ENCODE measurements at regions not wholly inside any gene's neighbourhood (a gene's known extent, or its start where the extent isn't known, plus 50 kb on each side); places are given as distances from the start of the nearest gene placed in this dataset.

DNA sequence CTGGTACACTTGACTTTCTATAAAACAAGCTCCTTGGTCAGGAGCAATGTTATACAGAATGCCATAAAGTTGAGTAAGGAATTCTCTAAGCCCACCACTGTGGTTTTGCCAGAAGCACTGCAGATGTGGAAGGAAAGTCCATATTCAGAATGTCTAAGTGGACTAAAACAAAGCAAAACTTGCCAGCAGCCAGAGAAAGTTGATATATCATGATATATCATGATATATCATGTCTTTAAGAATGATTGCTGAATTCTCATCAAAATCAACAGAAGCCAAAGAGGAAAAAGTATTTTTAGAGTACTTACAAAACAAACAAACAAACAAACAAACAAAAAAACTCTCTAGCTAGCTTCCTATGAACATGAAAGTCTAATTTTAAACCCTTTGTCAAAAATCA is 424.8 kb upstream of the OR4E1 start:
- no peak for DNase-seq (ENCODE audit: low spot score)

DNA sequence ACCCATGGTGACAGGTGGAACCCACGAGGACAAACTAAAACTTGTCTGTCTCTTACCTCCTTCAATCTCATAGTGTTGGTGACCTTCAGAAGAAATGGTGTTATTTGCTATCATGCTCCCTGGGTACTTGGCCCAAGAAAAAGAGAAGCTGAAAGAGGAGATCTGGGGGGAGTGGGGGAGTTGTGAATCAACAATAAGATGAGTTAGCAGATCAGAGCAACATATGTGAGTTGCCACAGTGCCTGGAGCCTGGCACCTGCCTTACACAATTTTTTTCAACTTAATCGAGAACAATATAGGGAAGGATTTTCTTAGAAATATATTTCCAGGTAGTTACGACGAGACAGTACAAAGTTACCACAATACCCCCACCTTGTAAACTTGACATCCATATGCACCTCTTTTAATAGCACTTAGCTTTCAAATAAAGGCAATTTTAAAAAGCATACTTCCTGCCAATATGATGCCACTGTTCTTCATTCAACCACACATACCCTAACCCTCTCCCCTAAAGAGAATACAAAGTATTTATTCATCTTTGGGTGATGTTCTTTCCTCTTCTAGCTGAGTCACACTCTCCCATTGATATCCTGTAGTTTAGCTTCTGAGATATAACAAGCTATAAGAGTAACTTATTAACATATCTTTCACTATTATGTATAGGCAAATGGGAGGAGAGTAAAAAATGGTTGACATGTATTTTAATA is 424.1 kb upstream of the OR4E1 start:
- DNase-seq (ENCODE audit: low spot score): no peak

DNA sequence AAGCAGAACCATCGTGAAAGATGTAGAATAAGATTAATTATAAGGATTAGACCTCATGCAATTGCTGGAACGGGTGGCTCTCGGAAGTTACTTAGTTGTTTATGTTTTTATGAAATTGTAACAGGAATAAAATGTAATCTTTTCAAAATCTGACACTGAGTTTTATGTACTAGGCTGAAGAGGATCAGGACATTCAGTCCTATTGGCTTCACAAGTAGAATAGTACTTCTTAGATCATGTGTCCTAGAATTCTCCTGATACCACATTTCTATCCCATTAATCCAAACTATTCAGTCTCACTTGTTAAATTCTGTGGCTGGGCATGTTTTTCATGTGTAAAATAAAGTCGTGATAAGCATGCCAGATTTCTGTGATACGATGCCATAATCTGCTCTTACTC is 423.5 kb upstream of the OR4E1 start:
- no peak for DNase-seq (ENCODE audit: low spot score)

DNA sequence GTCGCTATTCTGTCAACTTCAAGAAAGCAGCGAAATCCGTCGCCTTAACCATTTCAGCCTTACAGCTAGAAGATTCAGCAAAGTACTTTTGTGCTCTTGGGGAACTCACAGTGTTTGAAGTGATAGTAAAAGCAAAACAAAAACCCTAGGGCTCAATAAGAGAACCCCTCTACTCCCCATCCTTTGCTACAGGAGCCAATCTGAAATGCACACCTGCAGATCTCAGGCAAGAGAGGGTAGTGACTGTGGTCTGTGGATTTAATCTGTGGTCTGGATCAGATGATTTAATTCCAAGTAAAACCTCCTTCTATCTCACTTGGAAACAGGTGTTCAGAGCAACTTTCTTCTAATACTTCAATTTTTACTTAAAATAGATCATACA is 422.9 kb upstream of the OR4E1 start:
- DNase-seq (ENCODE audit: low spot score): no peak

DNA sequence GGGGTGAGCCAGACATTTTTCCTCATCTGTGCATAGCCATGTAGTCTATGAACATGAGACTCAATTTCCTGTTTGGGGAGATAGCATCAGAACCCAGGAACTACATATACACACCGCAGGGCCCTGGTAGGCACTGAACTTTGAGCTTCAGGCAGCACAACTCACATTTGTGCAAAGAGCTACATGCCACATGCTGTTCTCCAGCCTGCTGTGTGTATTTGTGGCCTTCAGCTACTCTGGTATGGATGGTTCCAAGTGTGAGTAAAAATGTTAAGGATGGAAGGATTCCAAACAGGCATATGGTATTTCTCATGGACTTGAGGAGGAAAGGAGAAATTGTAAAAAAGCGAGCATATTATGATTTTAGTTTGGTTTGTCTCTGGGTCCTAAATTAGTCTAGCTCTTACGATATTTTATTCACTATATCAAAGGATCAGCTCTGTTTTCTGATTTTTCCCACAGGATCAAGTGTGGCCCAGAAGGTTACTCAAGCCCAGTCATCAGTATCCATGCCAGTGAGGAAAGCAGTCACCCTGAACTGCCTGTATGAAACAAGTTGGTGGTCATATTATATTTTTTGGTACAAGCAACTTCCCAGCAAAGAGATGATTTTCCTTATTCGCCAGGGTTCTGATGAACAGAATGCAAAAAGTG is 422.4 kb upstream of the OR4E1 start:
- DNase-seq (ENCODE audit: low spot score): no peak

DNA sequence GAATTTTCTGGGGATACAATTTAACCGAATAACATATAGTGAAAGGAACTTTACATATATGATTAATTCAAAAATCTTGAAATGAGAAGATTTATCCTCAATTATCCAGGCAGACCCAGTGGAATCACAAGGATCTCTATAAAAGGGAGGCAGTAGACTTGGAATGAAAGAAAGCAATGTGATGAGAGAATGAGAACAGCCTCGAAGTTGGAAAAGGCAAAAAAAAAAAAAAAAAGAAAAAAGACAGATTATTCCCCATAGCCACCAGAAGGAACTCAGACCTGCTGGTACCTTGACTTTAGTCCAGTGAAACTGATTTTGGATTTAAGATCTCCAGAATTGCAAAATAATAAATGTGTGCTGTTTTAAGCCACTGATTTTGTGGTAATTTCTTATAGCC is 416.3 kb upstream of the OR4E1 start:
- DNase-seq (ENCODE audit: low spot score): no peak

DNA sequence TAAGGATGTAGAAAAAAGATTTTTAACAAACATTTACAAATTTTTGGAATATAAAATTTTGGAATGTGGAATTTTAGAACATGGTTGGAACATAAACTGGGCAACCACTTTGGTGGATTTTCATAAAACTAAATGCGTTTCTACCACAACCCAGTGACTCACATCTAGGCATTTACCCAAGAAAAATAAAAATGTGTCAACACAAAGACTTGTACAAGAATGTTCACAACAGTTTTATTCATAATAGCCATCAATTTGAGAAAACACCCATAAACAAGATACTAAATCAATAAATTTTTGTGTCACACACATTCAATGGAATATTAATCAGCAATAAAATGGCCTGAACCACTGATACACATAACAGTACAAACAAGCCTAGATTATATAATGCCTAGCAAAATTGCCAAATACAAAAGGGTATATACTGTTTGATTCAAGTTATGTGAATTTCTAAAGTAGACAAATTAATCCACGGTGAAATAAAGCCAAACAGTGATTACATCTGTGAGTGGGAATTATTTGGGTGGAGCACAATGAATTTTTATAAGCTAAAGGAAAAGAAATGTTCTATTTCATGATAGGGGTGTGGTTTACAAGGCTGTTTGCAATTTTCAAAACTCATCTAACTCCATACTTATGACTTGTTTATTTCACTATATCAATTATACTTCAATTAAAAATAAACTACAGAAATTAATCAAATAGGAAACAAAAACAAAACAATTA is 415.2 kb upstream of the OR4E1 start:
- no peak for DNase-seq (ENCODE audit: low spot score)

DNA sequence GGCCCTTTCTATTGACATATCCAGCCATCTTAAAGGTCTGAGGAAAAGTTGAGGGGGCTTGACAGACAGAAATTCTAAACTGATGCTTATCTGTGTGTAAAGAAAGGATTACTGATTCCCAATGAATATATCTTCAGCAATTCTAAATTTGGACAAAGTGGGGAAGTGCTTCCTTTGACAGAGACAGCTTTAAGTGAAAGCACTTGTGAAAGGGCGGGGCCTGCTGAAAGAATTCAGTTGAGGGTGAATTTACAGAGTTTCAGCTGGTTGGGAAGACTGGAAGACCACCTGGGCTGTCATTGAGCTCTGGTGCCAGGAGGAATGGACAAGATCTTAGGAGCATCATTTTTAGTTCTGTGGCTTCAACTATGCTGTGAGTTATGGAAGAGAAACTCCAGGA is 412.5 kb upstream of the OR4E1 start:
- DNase-seq (ENCODE audit: low spot score): no peak

DNA sequence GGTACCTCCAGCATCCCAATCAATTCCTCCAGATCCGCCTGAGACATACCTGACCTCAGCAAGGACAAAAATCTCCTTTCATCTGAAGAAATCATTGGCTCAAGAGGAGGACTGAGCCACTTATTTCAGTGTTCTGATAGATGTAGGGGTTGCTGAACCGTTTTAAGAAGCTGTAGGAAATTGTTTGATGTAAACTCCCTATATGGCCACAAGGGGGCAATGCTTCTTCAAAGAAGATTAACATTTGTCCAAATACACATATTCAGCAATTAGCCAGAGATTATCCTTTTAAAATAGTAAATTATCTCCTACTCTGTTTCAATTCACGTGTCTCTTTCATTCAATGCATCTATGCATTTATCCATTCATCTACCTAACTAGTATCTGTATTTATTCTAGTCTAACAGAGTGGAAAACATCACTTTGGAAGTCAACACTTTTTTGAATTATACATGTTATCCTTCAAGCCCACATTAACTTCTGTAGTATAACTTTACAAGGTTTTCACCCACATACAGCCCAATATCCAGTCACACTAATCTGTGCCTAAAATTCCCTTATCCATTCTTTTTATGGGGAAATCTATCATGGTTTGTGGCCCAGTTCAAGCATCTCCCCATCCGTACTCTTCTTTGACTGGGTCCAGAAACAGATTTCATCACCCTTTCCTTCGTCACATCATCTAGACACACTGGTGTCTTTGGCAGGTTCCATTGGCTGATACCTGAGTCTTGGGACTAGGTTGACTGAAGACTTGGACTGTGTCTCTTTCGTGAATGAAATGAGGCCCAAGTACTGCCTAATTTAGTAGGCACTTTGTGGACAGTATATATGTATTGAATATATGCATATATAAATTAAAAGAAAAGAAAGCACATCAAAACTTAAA is 411.0 kb upstream of the OR4E1 start:
- DNase-seq (ENCODE audit: low spot score): peak; percentile 63

DNA sequence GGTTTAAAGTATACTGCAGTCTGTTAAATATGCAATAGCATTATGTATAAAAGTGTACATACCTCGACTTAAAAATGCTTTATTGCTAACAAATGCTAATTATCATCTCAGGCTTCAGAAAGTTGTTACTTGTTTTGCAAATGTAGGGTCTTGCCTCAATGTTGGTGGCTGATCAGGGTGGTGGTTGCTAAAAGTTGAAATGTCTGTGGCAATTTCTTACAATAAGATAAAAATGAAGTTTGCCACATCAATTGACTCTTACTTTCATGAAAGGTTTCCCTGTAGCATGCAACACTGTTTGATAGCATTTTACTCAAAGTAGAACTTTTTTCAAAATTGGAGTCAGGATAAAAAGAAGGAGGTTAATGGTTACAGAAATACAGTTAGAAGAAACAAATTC is 407.7 kb upstream of the OR4E1 start:
- DNase-seq (ENCODE audit: low spot score): no peak

DNA sequence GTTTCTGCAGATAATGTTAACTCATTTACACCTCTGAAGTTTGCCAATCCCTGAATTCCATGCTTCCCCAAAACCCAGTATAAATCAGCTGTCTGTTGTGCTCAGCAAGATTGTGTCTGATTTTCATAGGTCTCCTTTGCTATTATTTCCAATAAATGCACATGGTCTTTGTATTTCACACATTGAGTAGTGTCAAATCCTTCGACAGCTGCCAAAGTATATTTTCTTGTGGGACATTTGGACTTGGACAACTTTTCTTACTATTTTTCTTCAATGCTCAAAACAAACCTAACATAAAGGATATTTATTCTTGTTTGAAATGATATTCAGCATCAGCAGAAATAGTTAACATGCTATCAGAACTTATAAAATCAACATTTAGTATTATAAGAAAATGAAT is 406.1 kb upstream of the OR4E1 start:
- DNase-seq (ENCODE audit: low spot score): no peak

DNA sequence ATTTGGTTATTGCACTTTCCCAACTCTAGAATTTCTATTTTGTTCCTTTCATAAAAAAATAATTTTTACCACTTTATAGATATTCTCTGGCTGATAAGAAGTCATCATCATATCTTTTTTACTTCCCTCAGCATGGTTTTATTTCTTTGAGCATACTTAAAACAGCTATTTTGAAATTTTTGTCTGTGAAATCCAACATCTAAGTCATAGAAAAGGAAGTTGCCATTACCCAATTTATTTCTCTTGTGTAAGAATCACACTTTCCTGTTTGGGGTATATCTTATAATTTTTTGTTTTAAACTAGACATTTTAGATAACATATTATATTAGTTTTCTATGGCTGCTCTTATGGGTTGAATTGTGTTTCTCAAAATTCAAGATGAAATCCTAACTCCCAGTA is 400.2 kb upstream of the OR4E1 start:
- no peak for DNase-seq (ENCODE audit: low spot score)

DNA sequence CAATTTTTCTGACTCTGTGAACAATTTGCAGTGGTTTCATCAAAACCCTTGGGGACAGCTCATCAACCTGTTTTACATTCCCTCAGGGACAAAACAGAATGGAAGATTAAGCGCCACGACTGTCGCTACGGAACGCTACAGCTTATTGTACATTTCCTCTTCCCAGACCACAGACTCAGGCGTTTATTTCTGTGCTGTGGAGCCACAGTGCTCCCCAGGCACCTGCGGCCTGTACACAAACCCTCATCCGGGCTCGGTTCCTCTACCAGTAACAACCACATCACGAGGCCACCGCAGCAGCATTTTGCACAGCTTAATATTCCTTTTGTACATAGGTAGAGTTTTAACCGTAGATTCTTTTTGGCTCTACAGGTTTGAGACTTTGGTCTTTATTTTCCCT is 397.4 kb upstream of the OR4E1 start:
- no peak for DNase-seq (ENCODE audit: low spot score)

DNA sequence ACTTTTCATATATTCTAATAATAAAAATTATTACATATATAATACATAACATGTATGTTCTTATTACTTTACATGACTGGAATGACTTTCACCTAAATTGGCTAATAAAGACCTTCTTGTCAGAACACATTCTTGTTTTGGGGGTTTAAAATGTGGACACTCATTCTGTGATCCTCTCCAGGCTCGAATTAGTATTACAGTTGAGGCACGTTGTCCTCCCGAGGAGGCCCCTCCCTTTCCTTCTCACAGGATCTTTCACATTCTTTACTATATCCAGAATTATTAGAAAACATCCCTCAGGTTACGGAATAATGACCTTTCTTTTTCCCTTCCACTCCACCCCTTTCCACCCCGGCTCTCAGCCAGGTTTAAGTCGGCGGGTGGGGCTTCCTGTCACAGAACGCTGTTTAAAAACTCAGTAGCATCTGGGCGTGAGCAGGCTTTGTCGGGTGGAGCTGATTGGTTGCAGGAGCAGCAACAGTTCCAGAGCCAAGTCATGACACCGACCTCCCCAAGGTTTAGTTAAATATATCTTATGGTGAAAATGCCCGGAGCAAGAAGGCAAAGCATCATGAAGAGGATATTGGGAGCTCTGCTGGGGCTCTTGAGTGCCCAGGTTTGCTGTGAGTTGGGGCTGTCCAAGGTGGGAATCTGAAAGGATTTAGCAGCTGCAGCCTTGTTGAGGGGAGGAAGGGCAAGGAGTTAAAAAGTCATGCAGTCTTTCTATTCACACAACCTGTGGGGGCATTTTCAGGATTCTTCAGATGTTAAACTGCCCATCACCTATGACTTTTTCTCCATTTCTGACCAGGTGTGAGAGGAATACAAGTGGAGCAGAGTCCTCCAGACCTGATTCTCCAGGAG is 396.7 kb upstream of the OR4E1 start:
- DNase-seq (ENCODE audit: low spot score): no peak

DNA sequence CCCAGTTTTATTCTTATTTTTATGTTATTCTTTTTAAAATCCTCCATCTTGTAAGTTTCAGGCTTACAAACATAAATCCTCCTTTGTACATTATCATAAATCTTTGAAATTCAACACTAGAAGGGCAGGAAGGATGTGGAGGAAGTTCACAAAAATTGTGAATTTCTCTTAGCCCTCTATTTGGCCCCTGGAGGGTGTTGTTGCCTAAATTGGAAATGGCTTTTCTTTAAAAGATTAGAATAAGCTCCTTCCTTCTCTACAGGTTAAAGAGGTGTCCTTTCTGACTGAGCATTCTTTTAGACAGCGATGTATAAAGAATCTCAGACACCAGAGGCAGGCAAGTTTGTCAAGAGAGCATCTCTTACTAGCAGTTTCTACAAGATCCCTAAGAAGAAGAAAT is 391.7 kb upstream of the OR4E1 start:
- no peak for DNase-seq (ENCODE audit: low spot score)

DNA sequence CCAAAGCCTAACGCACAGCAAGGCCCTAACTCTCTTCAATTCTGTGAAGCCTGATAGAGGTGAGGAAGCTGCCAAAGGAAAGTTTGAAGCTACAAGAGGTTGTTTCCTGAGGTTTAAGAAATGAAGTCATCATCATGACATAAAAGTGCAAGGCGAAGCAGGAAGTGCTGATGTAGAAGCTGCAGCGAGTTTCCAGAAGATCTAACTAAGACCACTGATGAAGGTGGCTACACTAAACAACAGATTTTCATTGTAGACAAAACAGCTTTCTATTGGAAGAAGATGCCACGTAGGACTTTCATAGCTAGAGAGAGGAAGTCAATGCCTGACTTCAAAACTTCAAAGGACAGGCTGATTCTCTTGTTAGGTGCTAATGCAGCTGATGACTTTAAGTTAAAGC is 385.6 kb upstream of the OR4E1 start:
- DNase-seq (ENCODE audit: low spot score): no peak

DNA sequence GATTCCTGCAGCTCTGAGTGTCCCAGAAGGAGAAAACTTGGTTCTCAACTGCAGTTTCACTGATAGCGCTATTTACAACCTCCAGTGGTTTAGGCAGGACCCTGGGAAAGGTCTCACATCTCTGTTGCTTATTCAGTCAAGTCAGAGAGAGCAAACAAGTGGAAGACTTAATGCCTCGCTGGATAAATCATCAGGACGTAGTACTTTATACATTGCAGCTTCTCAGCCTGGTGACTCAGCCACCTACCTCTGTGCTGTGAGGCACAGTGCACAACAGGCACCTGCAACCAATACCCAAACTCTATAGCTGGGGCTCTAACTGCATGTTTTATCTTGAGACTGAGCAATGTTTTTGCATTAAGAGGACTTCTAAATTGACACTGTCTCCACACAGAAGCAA is 379.2 kb upstream of the OR4E1 start:
- DNase-seq (ENCODE audit: low spot score): no peak

DNA sequence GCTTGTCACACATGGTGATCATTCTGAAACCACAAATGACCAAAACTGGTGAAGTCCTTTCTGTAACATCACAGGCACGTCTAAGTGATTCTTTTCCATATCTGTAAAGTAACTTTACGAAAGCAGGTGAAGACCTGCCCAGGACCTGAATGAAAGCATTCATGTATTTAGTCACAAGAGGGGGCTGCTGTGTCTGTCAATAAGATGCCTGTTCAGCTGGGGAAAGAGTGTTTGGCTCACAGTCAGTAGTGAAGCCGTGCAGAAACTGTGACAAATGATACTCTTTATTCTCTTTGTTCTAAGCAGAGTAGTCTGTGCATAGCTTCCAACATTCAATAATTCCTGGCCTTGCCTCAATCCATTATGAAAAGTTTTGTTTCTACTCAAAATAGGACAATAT is 373.5 kb upstream of the OR4E1 start:
- DNase-seq (ENCODE audit: low spot score): peak; percentile 7

DNA sequence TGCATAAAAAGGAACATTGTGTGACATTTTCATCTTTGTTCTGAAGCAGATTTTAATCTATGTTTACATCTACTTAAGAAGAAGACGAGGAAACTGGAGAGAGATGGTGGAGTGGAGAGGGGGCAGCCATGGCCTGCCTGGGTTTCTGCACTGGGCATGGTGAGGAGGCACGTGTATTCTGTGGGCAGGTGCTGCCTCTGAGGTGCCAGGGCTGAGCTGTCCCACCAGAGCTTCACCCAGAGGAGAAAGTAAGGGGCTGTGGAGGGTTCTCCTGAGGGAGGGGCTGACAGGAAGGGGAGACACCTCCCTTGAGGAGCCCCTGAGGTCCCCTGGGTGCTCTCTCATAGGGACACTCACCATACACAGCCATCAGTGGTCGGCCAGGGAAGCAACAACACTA is 372.4 kb upstream of the OR4E1 start:
- no peak for DNase-seq (ENCODE audit: low spot score)

DNA sequence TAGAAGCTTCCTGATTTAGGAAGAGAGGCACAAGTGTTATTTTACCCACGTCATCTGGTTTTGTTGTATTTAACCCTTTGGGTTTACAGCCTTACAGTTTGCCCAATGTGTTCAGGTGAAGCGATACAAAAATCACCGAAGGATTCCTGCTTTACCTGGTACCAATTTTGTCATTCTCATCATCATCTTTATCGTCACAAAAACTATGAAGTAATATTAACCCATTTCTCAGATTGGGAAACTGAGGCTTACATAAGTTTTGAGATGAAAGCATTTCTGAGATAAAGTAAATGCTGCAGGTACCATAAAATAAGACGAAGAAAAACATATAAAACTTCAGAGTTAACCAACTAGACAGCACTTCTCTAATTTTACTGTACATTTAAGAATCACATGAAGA is 370.6 kb upstream of the OR4E1 start:
- no peak for DNase-seq (ENCODE audit: low spot score)

DNA sequence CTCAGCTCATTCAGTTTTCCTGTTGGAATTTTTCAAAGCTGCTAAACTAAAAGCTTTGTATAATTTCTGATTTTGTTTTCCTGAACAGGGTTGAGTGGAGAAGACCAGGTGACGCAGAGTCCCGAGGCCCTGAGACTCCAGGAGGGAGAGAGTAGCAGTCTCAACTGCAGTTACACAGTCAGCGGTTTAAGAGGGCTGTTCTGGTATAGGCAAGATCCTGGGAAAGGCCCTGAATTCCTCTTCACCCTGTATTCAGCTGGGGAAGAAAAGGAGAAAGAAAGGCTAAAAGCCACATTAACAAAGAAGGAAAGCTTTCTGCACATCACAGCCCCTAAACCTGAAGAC is 367.1 kb upstream of the OR4E1 start:
- DNase-seq (ENCODE audit: low spot score): no peak
